WTC11 (cell line): ENCODE measurements at regions not wholly inside any gene's neighbourhood (a gene's known extent, or its start where the extent isn't known, plus 50 kb on each side); places are given as distances from the start of the nearest gene placed in this dataset.

Experiments used
- ATAC-seq: fragments of 200-7000 bp; cut with Tn5 transposase; 2 replicates; pipeline ENCODE4 v1.10.0; 2021; ENCODE audit warnings: mild to moderate bottlenecking, moderate library complexity
- CTCF ChIA-PET: fragments of 300-600 bp; sonication (Branson Sonifier 250); formaldehyde crosslinking; loops from one replicate; lab custom pipeline; 2021; ENCODE audit warnings: antibody characterized with exemption; lab: Charles Lee
- POLR2A ChIA-PET: fragments of 350-600 bp; sonication (Branson Sonifier 250); formaldehyde crosslinking; loops from one replicate; lab custom pipeline; 2021; ENCODE audit warnings: antibody characterized with exemption; lab: Charles Lee
- DNase-seq: peaks from one replicate; pipeline ENCODE4 v3.0.0; 2021; ENCODE audit warnings: low spot score
- H3K27ac Mint-ChIP-seq: 2 replicates; pipeline ENCODE4 v1.8.0; 2021; ENCODE audit warnings: mixed read lengths
- H3K27me3 Mint-ChIP-seq: 2 replicates; pipeline ENCODE4 v1.8.0; 2021; ENCODE audit warnings: low read depth, mild to moderate bottlenecking, moderate library complexity, mixed read lengths
- H3K36me3 Mint-ChIP-seq: 2 replicates; pipeline ENCODE4 v1.8.0; 2021; ENCODE audit warnings: mixed read lengths
- H3K4me1 Mint-ChIP-seq: 2 replicates; pipeline ENCODE4 v1.8.0; 2022; ENCODE audit warnings: mixed read lengths
- H3K4me3 Mint-ChIP-seq: 2 replicates; pipeline ENCODE4 v1.8.0; 2021; ENCODE audit warnings: mild to moderate bottlenecking, moderate library complexity, mixed read lengths
- H3K9me3 Mint-ChIP-seq: 2 replicates; pipeline ENCODE4 v1.8.0; 2021; ENCODE audit warnings: mixed read lengths
- CDX4 ChIP-seq: fragments of 250-450 bp; sonication (Bioruptor Pico); IDR thresholded peaks from 2 replicates; pipeline ENCODE4 v1.9.0; 2021; ENCODE audit warnings: moderate library complexity, mild to moderate bottlenecking, inconsistent platforms, borderline replicate concordance
- CTCF ChIP-seq: fragments of 200-600 bp; IDR thresholded peaks from 2 replicates; pipeline ENCODE4 v1.8.0; 2022; ENCODE audit warnings: antibody characterized with exemption
- E2F4 ChIP-seq: sonication (generic); formaldehyde crosslinking; IDR thresholded peaks from 2 replicates; pipeline ENCODE4 v1.8.1; 2022; ENCODE audit warnings: low read depth, mild to moderate bottlenecking, moderate library complexity, missing genetic modification reagents, borderline replicate concordance
- ELF4 ChIP-seq: sonication (generic); formaldehyde crosslinking; IDR thresholded peaks from 2 replicates; pipeline ENCODE4 v1.8.1; 2022; ENCODE audit warnings: low read depth, mild to moderate bottlenecking, moderate library complexity, missing genetic modification reagents
- FOXJ3 ChIP-seq: sonication (generic); formaldehyde crosslinking; IDR thresholded peaks from 2 replicates; pipeline ENCODE4 v1.9.0; 2021; ENCODE audit warnings: missing genetic modification reagents, mild to moderate bottlenecking, borderline replicate concordance
- GTF2I ChIP-seq: fragments of 250-450 bp; sonication (Bioruptor Pico); conservative IDR thresholded peaks from 2 replicates; pipeline ENCODE4 v1.4.0; 2021; ENCODE audit warnings: mild to moderate bottlenecking
- MYBL2 ChIP-seq: sonication (generic); formaldehyde crosslinking; IDR thresholded peaks from 2 replicates; pipeline ENCODE4 v1.8.1; 2023; ENCODE audit warnings: mild to moderate bottlenecking, moderate library complexity, missing genetic modification reagents
- NFYB ChIP-seq: sonication (generic); formaldehyde crosslinking; conservative IDR thresholded peaks from 2 replicates; pipeline ENCODE4 v1.8.0; 2022; ENCODE audit warnings: low read depth, missing genetic modification reagents
- PRRX2 ChIP-seq: fragments of 250-450 bp; sonication (Bioruptor Pico); IDR thresholded peaks from 2 replicates; pipeline ENCODE4 v1.8.0; 2021; ENCODE audit warnings: mild to moderate bottlenecking
- SMAD3 ChIP-seq: sonication (generic); formaldehyde crosslinking; IDR thresholded peaks from 2 replicates; pipeline ENCODE4 v1.8.0; 2022; ENCODE audit warnings: missing genetic modification reagents, mild to moderate bottlenecking, borderline replicate concordance
- ZNF138 ChIP-seq: sonication (generic); formaldehyde crosslinking; conservative IDR thresholded peaks from 2 replicates; pipeline ENCODE4 v1.8.1; 2022; ENCODE audit warnings: mild to moderate bottlenecking, moderate library complexity, missing genetic modification reagents
- ZNF219 ChIP-seq: sonication (generic); formaldehyde crosslinking; IDR thresholded peaks from 2 replicates; pipeline ENCODE4 v1.8.0; 2023; ENCODE audit warnings: missing genetic modification reagents, mild to moderate bottlenecking, borderline replicate concordance
- TF ChIP-seq, protein P1 (sequence below): fragments of 250-450 bp; sonication (Bioruptor Pico); IDR thresholded peaks from 2 replicates; pipeline ENCODE4 v1.9.0; 2021; ENCODE audit warnings: mild to moderate bottlenecking

DNA sequence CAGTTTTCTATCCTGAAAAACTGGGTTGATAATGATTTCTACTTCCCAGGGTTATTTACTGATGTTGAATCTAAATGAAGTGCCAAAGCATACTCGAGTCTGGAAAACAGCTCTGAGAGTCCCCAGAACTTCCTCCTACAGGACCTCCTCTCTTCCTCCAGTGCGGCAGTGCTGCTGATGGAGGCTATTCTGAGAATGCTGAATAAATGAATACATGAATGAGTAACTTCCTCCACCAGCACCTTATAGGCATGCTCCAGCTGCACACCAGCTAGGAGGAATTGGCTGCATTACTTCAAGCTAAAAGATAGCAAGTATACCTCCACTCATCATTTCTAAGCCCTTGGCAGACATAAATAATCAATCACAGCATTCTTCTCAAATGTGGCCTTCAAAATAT lies 448.8 kb upstream of the CCDC196 start:
- H3K4me1 Mint-ChIP-seq: peaks cover 8% of the 10 kb centered on the region
- H3K27ac Mint-ChIP-seq: no peak overlapping the region
- no peak overlapping the region for H3K4me3 Mint-ChIP-seq
- H3K27me3 Mint-ChIP-seq: no peaks in the 10 kb centered on the region; the same call in none of the 2 replicates
- ChIA-PET CTCF (interaction anchor here (0.5 kb wide), 1 partner anchor 908 kb away, joined by 3 read pairs; no protein-coding TSS in a partner anchor), POLR2A (no interaction called here)
- TF ChIP-seq SMAD3: no peak
- DNase-seq (no peak), ATAC-seq (no peak)
- H3K9me3 Mint-ChIP-seq: peaks cover 26% of the 10 kb centered on the region
- H3K36me3 Mint-ChIP-seq: peaks cover 11% of the 10 kb centered on the region

- H3K27me3 Mint-ChIP-seq: peaks cover 3% of the 10 kb centered on the region
- DNase-seq: no peak
- no peak overlapping the region for H3K4me3 Mint-ChIP-seq
- TF ChIP-seq MYBL2 (CRISPR knock-in tag) (no peak), ZNF138 (CRISPR knock-in tag) (no peak), FOXJ3 (CRISPR knock-in tag) (no peak), CDX4 (CRISPR knock-in tag) (no peak)
- TF ChIP-seq, all 79 proteins: peak for 0
- Mint-ChIP-seq H3K27ac (no peak overlapping the region), H3K4me1 (peaks cover 8% of the 10 kb centered on the region), H3K36me3 (peaks cover 3% of the 10 kb centered on the region), H3K9me3 (peaks cover 18% of the 10 kb centered on the region)
- ChIA-PET POLR2A (no interaction called here), CTCF (no interaction called here)
- ATAC-seq: no peak
Measured at GRCh38 chr14:66038212-66038611, 448.0 kb upstream of the CCDC196 start.

DNA sequence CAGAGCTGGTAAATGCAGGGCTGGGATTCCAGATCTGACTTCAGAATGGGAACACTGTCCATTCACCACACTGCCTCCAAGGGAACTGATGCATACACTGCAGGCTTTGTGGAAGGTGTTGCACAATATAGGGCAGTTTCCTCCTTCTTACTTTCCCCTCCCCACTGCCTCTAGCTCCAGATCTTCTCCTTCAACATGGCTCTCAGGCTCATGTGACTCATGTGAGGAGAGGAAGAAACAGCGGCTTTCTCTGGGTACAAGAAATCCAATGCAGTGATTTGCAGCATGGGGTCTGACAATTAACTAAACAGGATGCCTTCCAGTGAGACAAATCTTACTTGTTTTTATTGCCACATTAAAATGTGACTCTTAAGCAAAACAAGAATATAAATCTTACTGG lies 447.6 kb upstream of the CCDC196 start:
- Mint-ChIP-seq H3K27ac (no peak overlapping the region), H3K36me3 (no peaks in the 10 kb centered on the region), H3K4me3 (no peak overlapping the region), H3K27me3 (peaks cover 5% of the 10 kb centered on the region), H3K4me1 (peaks cover 8% of the 10 kb centered on the region), H3K9me3 (peaks cover 14% of the 10 kb centered on the region)
- ChIA-PET CTCF (no interaction called here), POLR2A (no interaction called here)
- ATAC-seq (peak; percentile 60; the same call in 1 of the 2 replicates), DNase-seq (no peak)
- TF ChIP-seq ELF4 (CRISPR knock-in tag) (no peak), MYBL2 (CRISPR knock-in tag) (no peak), CTCF (no peak), ZNF219 (CRISPR knock-in tag) (no peak), GTF2I (CRISPR knock-in tag) (no peak)

GRCh38 chr14:66039495-66039894 lies 446.7 kb upstream of the CCDC196 start:
- Mint-ChIP-seq H3K27ac (no peak overlapping the region), H3K9me3 (peaks cover 6% of the 10 kb centered on the region), H3K4me1 (peaks cover 8% of the 10 kb centered on the region), H3K27me3 (peaks cover 5% of the 10 kb centered on the region), H3K36me3 (no peaks in the 10 kb centered on the region), H3K4me3 (no peak overlapping the region)
- ATAC-seq (no peak), DNase-seq (no peak)
- ChIA-PET CTCF (no interaction called here), POLR2A (no interaction called here)
- TF ChIP-seq, protein P1, sequence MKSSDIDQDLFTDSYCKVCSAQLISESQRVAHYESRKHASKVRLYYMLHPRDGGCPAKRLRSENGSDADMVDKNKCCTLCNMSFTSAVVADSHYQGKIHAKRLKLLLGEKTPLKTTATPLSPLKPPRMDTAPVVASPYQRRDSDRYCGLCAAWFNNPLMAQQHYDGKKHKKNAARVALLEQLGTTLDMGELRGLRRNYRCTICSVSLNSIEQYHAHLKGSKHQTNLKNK: no peak
- TF ChIP-seq NFYB (CRISPR knock-in tag) (no peak), PRRX2 (CRISPR knock-in tag) (no peak), E2F4 (CRISPR knock-in tag) (no peak)
